Hindlimb muscle (tissue), 1 donor: ENCODE measurements at regions not wholly inside any gene's neighbourhood (a gene's known extent, or its start where the extent isn't known, plus 50 kb on each side); places are given as distances from the start of the nearest gene placed in this dataset.
A peak's percentile ranks its signal among the peaks of the same experiment; 100 is the strongest.

ENCODE experiments used
- DNase-seq: peaks from one replicate; pipeline ENCODE4 v3.0.0-alpha.2; 2013

DNA sequence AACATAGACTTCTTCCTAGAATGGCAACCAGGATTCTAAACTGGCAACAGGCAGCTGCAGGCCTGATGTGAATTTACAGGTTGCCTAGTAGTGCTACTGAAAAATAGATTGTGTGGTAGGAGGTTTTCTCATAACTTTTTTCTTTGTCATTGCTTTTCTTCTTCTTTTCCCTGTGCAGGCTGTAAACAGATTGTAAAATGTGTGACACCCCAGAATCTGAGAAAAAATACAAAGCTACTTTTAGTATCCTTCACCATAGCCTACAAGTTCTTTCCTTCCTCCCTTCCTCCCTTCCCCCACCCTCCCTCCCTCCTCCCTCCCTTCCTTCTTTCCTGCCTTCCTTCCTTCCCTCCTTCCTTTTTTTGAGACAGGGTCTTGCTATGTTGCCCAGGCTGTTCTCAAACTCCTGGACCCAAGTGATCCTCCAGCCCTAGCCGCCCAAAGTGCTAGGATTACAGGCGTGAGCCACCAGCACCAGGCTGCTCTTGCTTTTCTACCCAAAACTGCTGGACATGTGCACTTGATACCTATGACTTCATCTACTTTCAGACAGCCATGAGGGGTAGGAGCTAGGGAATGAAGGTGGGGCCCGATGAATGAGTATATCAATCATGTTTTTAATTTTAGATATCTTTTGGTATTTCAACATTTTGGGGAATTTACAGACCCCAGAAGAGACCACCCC is 114.2 kb upstream of the EEA1 start:
- no peak for DNase-seq

DNA sequence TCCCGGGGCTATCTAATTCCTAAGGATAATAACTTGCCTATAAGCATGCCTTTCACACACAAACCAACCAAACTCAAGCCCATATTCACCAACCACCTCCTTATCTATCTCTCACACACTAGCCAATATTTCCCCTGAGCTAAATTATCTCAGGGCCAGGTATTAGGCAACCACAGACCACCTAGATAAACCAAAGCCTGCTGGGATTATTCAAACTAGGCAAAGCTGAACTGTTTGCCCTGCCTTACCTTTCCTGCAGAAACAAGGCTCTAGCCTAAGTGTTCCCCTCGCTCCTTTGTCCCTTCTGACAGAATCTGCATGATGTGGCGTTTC is 114.7 kb upstream of the EEA1 start:
- DNase-seq = no peak

DNA sequence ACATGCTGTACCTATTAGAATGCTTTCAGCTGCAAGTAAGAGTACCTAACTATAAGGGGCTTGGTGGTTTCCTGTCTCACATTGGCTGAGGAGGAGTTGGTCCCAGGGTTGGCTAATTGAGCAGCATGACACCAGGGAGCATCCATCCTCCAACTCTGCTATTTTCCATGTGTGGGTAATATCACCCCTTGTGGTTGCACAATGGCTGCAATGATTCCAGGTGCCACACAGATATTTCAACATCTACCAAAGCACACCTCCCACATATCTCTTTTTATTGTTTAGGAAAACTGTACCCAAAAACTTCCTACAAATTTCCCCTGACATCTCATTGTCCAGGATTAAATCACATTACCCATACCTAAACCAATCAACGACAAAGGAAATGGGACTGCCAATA is 118.0 kb upstream of the EEA1 start:
- DNase-seq = no peak

DNA sequence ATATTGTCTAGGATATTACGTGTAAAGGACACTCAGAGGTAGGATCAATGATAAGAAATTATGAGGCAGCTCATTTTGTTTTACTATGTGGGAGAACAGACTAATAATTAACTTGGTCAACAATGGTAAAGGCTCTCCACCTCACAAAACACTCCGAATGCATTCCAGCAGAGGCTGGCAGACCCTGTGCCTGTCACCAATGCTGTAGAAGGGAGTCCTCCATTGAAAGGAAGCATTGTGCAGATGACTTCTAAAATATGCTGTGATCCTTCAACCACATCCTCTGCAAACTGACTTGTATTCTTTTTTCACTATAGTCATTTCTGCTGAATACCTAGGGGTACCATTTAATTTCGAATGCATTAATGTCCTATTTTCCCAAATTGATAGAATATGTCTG is 119.6 kb upstream of the EEA1 start:
- no peak for DNase-seq

DNA sequence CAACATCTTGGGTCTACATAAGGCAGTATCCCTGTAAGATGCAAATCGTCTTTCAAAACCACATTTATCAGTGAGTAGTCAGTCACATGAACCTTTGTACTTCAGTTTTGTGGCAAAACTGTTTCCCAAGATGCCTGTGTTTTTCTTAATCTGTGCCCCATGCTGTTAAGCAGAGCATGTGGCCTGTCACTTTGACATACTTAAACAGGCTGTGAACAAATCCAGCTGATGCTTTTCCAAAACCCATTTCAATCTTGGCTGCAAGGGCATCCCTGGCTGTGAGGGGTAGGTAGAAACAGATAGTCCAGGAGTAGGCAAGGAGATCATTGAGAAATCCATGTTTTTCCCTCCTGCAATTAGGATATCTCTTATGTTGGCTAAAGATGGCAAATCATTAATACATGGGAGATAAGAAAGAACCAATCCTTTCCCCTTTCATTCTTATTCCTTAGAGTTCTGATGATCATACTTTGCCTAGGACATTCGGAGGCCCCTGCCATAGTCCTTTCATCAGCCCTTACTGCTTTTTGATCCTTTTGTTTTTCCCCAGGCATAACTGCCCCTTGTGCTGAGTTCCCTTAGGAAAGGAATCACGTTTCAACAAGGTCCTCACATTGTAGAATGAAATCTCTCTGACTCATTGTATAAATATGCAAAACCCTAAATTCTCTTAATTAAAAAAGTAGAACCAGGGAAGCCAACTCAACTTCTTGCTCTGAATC is 121.1 kb upstream of the EEA1 start:
- DNase-seq = no peak

DNA sequence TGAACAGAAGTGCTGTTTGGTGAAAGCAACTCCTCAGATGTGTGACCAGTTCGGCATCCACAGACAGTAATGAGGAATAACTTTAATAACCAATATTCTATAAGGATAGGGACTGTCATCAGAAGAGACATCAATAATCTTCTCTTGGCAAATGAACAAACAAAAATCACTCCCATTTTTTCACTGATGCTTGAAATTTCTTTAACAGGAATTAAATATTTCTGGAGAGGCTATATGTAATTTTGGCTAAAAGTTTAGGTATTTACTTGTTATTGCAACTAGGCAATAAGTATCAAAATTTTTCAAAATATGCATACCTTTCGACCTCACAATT is 121.6 kb upstream of the EEA1 start:
- DNase-seq = no peak

DNA sequence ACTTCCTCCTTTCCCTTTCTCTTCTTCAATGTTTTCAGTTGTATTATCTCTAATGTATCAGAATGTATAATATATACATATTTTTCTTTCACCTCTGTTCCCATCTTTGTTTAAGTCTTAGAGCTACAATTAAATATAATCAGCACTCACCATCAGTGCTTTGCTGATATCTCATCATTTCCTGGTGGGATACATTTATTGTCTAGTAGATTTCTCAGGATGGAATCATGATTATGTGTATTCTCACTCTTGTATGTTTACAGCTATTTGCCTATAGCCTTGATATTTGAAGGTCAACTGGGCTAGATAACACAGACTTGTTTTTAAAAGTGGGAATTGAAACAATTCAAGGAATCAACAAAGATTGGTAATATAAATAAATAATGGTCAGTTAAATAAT is 124.9 kb upstream of the EEA1 start:
- DNase-seq = no peak

DNA sequence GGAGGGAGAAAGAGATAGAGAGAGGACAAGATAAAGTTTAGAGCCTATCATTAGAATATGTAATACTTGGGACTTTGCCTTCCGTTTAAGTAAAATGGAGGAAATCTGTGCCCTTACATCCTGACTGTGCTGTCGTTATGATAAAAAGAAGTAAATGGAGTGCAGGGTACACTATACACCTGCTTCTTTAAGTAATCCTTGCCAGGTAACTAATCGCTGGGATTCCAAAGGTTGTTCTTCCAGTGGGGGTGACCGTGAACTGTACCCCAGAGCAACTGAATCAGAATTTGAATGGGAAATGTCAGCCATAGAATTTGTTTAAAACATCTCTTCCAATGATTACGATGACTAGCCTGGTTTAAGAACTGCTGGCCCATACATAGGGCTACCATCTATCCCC is 126.1 kb upstream of the EEA1 start:
- DNase-seq = no peak

- DNase-seq = no peak
Measured at GRCh38 chr12:93056971-93057535, 128.0 kb upstream of the EEA1 start.

- DNase-seq = no peak
Measured at GRCh38 chr12:93058280-93058679, 129.2 kb upstream of the EEA1 start.

GRCh38 chr12:93059288-93059687 is 130.2 kb upstream of the EEA1 start:
- DNase-seq = no peak

GRCh38 chr12:93059925-93060665 is 131.0 kb upstream of the EEA1 start:
- no peak for DNase-seq

- DNase-seq = peak; percentile 91
Measured at GRCh38 chr12:93060666-93061472, 131.8 kb upstream of the EEA1 start.

DNA sequence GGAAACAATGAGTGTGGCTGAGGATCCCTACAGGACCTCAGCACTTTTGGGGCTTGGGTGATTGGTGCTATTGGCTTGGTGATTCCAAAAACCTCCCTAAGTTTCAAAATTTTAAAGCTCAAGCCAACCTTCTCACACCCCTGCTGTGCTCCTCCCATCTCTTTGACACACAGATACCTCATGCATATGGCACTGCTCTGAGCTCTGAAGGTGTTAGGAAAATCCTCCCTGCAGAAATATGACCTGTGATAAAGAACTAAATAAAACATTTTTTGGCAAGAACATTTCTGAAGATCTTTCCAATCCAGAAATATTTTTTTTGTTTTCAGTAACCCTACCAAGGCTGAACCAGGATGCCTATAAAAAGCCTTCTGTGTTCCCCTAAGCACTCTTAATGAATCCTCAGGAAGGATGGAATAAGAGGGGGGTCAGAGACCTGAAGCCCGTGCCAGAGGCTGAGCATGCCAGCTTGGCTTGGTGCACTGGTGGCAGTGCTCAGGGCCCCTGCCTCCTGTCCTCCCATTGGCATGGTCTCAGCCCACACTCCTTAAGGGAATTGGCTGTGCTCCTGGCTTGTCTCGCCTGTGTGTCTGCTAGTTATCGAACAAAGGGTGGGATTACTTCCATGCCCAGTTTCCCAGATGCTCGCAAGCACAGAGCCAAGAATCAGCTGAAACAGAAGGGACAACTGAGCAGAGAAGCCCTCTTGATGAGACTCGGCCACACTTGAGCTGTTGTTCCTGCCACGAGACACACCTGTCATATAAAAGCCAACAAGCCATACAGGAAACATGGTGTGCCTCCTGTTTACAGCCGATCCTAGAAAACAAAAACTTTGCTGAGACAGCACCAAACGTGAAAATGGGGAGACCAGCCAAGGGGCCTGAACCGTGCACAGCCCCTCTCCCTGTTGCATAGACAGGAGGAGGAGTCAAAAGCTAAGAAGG is 132.7 kb upstream of the EEA1 start:
- peak; percentile 45 for DNase-seq

DNA sequence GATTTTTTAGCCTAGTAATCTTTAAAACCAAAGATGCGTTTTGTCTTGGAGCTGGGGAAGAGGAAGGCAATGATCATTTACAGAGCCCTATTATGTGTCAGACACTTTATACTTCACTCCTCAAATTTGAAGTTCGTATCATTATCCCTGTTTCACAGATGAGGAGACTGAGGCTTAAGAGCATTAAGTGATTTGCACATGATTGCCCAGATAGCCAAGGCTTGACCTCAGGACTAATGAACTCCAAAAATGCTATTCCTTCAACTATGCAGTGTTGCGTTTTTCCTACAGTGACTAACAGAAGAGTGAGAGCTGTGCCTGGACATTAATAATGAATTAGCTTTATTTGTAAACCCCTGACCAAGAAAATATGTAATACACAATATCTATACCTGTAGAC is 136.8 kb upstream of the EEA1 start:
- no peak for DNase-seq

GRCh38 chr12:93072340-93072739 is 143.2 kb upstream of the EEA1 start:
- DNase-seq = no peak

DNA sequence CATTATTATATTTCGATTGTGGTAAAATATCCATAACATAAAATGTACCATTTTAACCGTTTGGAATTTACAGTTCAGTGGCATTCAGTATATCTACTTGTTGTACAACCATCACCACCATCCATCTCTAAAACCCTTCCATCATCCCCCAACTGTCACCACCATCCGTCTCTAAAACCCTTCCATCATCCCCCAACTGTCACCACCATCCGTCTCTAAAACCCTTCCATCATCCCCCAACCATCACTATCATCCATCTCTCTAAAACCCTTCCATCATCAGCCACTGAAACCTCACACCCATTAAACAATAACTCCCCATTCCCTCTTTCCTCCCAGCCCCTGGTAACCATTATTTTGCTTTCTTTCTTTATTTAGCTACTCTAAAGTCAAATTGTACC is 144.2 kb upstream of the EEA1 start:
- no peak for DNase-seq

GRCh38 chr12:93078059-93078458 is 149.0 kb upstream of the EEA1 start:
- no peak for DNase-seq

DNA sequence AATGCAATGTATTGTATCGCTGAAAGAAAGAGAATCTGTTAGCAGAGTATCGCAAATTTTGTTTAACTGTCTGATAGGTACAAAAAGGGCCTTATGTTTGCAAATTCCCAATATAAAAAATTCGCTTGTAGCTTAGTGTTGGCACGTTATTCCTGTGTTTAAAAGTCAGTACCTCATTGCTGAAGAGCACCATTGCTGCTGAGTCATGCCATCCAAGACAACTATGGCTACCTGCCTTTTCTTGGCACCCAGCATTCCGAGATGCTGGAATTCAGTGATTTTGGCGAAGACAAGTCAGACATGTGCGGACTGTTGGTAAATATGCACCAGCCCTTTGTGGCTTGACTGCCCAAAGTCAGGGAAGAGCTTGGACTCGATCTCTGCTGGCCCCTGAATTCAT is 149.5 kb upstream of the EEA1 start:
- DNase-seq = no peak

DNA sequence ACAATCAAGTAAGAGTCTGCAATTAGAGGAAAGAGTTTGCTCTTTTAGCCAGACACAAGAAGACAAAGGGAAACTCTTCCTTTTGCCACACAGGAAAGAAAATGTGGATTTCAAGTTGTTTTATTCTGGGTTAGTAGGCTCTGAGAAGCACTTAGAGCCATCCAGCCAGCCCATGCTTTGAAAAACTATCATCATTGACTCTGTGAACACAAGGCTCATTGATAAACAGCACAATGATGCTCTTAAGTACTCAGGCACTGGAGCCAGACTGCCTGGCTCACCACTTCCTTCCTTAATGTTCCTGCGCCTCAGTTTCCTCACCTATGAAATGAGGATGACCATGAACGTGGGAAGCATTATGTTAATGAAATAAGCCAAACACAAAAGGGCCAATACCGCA is 150.2 kb upstream of the EEA1 start:
- no peak for DNase-seq

DNA sequence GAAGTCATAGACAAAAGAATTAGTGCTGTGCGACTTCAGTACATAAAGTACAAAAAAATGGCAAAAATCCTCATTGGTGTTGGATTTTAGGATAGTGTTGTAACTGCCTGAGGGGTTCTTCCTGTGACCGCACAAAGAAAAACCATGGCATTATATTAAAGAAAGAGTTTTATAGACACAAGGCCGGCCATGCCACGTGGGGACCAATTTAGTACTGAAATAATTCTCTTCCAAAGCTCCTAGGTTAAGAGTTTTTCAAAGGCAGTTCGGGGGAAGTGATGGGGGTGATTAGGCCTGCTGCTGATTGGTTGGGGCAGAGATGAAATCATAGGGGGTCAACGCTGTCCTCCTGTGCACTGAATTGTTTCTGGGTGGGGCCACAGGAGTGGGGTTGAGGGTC is 150.9 kb upstream of the EEA1 start:
- DNase-seq = no peak

DNA sequence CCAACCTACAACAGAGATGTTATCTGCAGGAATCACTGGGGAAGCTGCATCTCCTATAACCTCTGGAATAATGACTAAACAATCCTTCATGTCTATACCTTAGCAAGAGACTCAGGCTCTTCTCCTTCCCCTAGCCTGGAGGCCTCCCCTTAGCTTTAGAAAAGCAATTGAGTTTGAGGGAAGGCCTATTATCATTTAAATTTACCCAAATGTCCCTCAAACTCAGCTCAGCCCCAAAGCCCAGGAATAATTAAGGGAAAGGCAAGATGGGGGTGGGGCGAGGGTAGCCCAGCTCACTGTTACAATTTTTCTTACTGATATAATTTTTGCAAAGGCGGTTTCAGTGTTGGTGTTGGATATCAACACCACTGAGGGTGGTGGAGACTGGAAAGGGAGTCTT is 151.4 kb upstream of the EEA1 start:
- no peak for DNase-seq
